DND-41 (cell line): ENCODE measurements at regions not wholly inside any gene's neighbourhood (a gene's known extent, or its start where the extent isn't known, plus 50 kb on each side); places are given as distances from the start of the nearest gene placed in this dataset.

Experiments
- CTCF ChIP-seq: IDR thresholded peaks from 2 replicates; pipeline ENCODE4 v1.5.1; 2012; ENCODE audit warnings: borderline replicate concordance, low read length, moderate library complexity, mild to moderate bottlenecking; ENCODE audit not compliant: poor library complexity, severe bottlenecking; ENCODE audit errors: extremely low read depth
- EZH2 ChIP-seq: IDR thresholded peaks from 3 replicates; pipeline ENCODE4 v1.6.1; 2012; ENCODE audit warnings: borderline replicate concordance, low read depth, mild to moderate bottlenecking, moderate library complexity, low read length, inconsistent platforms; ENCODE audit not compliant: severe bottlenecking

GRCh38 chr5:86971034-86971571, 296.6 kb upstream of the RASA1 start:
- TF ChIP-seq CTCF (peak; percentile 17), EZH2 (no peak)
